DOHH2 (cell line): ENCODE measurements at regions not wholly inside any gene's neighbourhood (a gene's known extent, or its start where the extent isn't known, plus 50 kb on each side); places are given as distances from the start of the nearest gene placed in this dataset.

Source experiments
- EZH2phosphoT487 ChIP-seq: fragments of 200-600 bp; sonication (generic); IDR thresholded peaks from 2 replicates; pipeline ENCODE4 v1.6.1; 2017; ENCODE audit warnings: borderline replicate concordance, mild to moderate bottlenecking, antibody characterized with exemption, low read length, moderate library complexity, mixed read lengths
- TF ChIP-seq, protein P1 (sequence below): fragments of 200-600 bp; sonication (generic); IDR thresholded peaks from one replicate; pipeline ENCODE4 v1.5.1; 2014; ENCODE audit warnings: antibody characterized with exemption, mild to moderate bottlenecking, low read depth, low read length; ENCODE audit not compliant: poor library complexity, severe bottlenecking

DNA sequence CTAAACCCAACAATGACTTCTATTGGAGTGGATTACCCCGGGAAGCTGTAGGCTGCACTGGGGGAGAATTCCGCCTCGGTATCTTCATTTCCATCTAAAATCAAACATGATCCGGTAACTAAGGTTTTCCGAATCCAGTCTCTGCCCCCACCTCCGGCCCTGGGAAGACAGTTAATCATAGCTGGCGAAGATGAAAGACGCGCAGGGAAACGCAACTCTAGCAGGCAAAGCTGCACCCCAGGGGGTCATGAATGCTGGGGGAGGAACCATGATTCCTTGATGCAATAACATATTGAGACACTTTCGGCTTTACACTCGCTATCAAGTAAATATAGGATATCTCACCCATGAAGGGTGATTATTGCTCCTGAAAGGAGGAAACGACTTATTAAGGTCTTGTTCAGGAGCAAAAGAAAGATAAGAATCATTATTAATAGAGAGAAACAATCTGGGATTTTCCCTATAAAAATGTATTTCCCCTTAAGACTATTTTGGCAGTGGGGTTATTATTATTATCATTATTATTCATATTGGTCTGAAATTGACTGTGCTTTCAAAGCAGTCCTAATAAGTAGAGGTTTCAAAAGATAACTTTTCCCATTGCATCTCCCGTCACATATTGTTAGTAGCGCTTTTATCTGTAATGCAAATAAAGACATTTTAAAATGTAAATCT, 614.9 kb downstream of the VRK1 start:
- TF ChIP-seq, protein P1, sequence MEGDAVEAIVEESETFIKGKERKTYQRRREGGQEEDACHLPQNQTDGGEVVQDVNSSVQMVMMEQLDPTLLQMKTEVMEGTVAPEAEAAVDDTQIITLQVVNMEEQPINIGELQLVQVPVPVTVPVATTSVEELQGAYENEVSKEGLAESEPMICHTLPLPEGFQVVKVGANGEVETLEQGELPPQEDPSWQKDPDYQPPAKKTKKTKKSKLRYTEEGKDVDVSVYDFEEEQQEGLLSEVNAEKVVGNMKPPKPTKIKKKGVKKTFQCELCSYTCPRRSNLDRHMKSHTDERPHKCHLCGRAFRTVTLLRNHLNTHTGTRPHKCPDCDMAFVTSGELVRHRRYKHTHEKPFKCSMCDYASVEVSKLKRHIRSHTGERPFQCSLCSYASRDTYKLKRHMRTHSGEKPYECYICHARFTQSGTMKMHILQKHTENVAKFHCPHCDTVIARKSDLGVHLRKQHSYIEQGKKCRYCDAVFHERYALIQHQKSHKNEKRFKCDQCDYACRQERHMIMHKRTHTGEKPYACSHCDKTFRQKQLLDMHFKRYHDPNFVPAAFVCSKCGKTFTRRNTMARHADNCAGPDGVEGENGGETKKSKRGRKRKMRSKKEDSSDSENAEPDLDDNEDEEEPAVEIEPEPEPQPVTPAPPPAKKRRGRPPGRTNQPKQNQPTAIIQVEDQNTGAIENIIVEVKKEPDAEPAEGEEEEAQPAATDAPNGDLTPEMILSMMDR = no peak
- no peak for TF ChIP-seq EZH2phosphoT487
